WTC11 (cell line): ENCODE measurements at regions not wholly inside any gene's neighbourhood (a gene's known extent, or its start where the extent isn't known, plus 50 kb on each side); places are given as distances from the start of the nearest gene placed in this dataset.

Experiments
- ATF2 ChIP-seq: sonication (generic); formaldehyde crosslinking; IDR thresholded peaks from 2 replicates; pipeline ENCODE4 v1.8.1; 2022; ENCODE audit warnings: low read depth, missing genetic modification reagents, borderline replicate concordance
- CTCF ChIP-seq: fragments of 200-600 bp; IDR thresholded peaks from 2 replicates; pipeline ENCODE4 v1.8.0; 2022; ENCODE audit warnings: antibody characterized with exemption
- E2F1 ChIP-seq: sonication (generic); formaldehyde crosslinking; IDR thresholded peaks from 2 replicates; pipeline ENCODE4 v1.8.0; 2022; ENCODE audit warnings: mild to moderate bottlenecking, missing genetic modification reagents
- E2F4 ChIP-seq: sonication (generic); formaldehyde crosslinking; IDR thresholded peaks from 2 replicates; pipeline ENCODE4 v1.8.1; 2022; ENCODE audit warnings: low read depth, mild to moderate bottlenecking, moderate library complexity, missing genetic modification reagents, borderline replicate concordance
- E2F5 ChIP-seq: sonication (generic); formaldehyde crosslinking; IDR thresholded peaks from 2 replicates; pipeline ENCODE4 v1.8.1; 2022; ENCODE audit warnings: mild to moderate bottlenecking, moderate library complexity, missing genetic modification reagents
- ETV6 ChIP-seq: sonication (generic); formaldehyde crosslinking; IDR thresholded peaks from 2 replicates; pipeline ENCODE4 v1.8.1; 2022; ENCODE audit warnings: mild to moderate bottlenecking, missing genetic modification reagents
- FOXP1 ChIP-seq: sonication (generic); formaldehyde crosslinking; IDR thresholded peaks from 2 replicates; pipeline ENCODE4 v1.8.0; 2022; ENCODE audit warnings: missing genetic modification reagents, mild to moderate bottlenecking, moderate library complexity, borderline replicate concordance
- GABPB1 ChIP-seq: sonication (generic); formaldehyde crosslinking; IDR thresholded peaks from 2 replicates; pipeline ENCODE4 v1.8.1; 2023; ENCODE audit warnings: mild to moderate bottlenecking, missing genetic modification reagents
- KAT7 ChIP-seq: sonication (generic); formaldehyde crosslinking; IDR thresholded peaks from 2 replicates; pipeline ENCODE4 v1.8.1; 2023; ENCODE audit warnings: missing genetic modification reagents, mild to moderate bottlenecking, borderline replicate concordance
- NR1H2 ChIP-seq: sonication (generic); formaldehyde crosslinking; IDR thresholded peaks from 2 replicates; pipeline ENCODE4 v1.9.0; 2021; ENCODE audit warnings: mild to moderate bottlenecking, moderate library complexity, missing genetic modification reagents
- ZBTB21 ChIP-seq: sonication (generic); formaldehyde crosslinking; IDR thresholded peaks from 2 replicates; pipeline ENCODE4 v1.8.1; 2023; ENCODE audit warnings: mild to moderate bottlenecking, missing genetic modification reagents, borderline replicate concordance
- ZNF416 ChIP-seq: fragments of 250-450 bp; sonication (Bioruptor Pico); IDR thresholded peaks from 2 replicates; pipeline ENCODE4 v1.9.0; 2021; ENCODE audit warnings: mild to moderate bottlenecking, inconsistent platforms
- ZNF532 ChIP-seq: fragments of 250-450 bp; sonication (Bioruptor Pico); IDR thresholded peaks from 2 replicates; pipeline ENCODE4 v1.9.0; 2021; ENCODE audit warnings: mild to moderate bottlenecking, borderline replicate concordance
- ZSCAN18 ChIP-seq: fragments of 250-450 bp; sonication (Bioruptor Pico); IDR thresholded peaks from 2 replicates; pipeline ENCODE4 v2.1.2; 2022; ENCODE audit warnings: mild to moderate bottlenecking, moderate library complexity

GRCh38 chr4:20621476-20621875, 78.8 kb upstream of the PACRGL start:
- TF ChIP-seq E2F4 (CRISPR knock-in tag) (no peak), CTCF (no peak), E2F5 (CRISPR knock-in tag) (no peak), GABPB1 (no peak), KAT7 (CRISPR knock-in tag) (no peak), ZSCAN18 (no peak), E2F1 (CRISPR knock-in tag) (no peak), NR1H2 (CRISPR knock-in tag) (no peak), ETV6 (CRISPR knock-in tag) (no peak), FOXP1 (CRISPR knock-in tag) (no peak), ZBTB21 (CRISPR knock-in tag) (no peak), ZNF532 (CRISPR knock-in tag) (no peak), ATF2 (CRISPR knock-in tag) (no peak), ZNF416 (CRISPR knock-in tag) (no peak)
